HL-60 (cell line): ENCODE measurements at regions not wholly inside any gene's neighbourhood (a gene's known extent, or its start where the extent isn't known, plus 50 kb on each side); places are given as distances from the start of the nearest gene placed in this dataset.
"Not testable (repeated sequence)": the region's sequence is repeated elsewhere in the genome, so short reads cannot be mapped to it uniquely, and the experiment has no call there.

ENCODE experiments used
- CTCF ChIP-seq: IDR thresholded peaks from one replicate; pipeline ENCODE4 v1.5.1; 2011; ENCODE audit warnings: low read length, control low read depth, inconsistent platforms; ENCODE audit not compliant: insufficient read depth
- GABPA ChIP-seq: IDR thresholded peaks from 2 replicates; pipeline ENCODE4 v1.6.1; 2012; ENCODE audit warnings: low read depth
- POLR2AphosphoS5 ChIP-seq: IDR thresholded peaks from 2 replicates; pipeline ENCODE4 v1.6.1; 2012; ENCODE audit warnings: low read depth
- SPI1 ChIP-seq: IDR thresholded peaks from 2 replicates; pipeline ENCODE4 v1.6.1; 2012; ENCODE audit warnings: low read depth, mild to moderate bottlenecking, borderline replicate concordance

- TF ChIP-seq CTCF, GABPA, POLR2AphosphoS5, SPI1: not testable (repeated sequence)
These were observed 61.0 kb upstream of the FCGR2A start for GRCh38 chr1:161444255-161444654.
